ENCODE measurements at regions not wholly inside any gene's neighbourhood (a gene's known extent, or its start where the extent isn't known, plus 50 kb on each side); places are given as distances from the start of the nearest gene placed in this dataset.

- Histone ChIP-seq H3K4me1 (ENCODE audit: control insufficient read depth, insufficient read depth, low read length) (no peaks in the 10 kb centered on the region), H3K4me3 (ENCODE audit: low read length) (no peak overlapping the region), H3K9ac (ENCODE audit: low read length) (no peak overlapping the region)
Observed at GRCh38 chr12:87086118-87086891, 830.1 kb upstream of the MGAT4C start.

DNA sequence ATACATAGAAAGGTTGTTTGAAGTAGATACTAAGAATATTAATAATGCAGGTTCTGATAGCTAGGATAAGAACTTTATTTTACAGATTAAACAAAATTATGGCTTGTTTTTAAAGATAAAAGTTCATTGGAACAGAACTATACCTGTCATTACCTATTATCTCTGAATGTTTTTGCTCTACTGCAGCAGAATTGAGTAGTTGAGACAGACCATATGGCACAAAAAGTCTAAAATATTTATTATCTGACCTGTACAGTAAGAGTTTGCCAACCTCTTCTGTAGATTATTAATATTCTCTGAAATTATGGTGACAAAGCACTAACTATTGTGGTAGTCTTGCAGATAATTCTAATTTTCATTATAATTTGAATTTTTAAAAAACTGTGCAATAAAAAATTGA lies 829.1 kb upstream of the MGAT4C start:
- Histone ChIP-seq H3K4me1 (ENCODE audit: control insufficient read depth, insufficient read depth, low read length) (no peaks in the 10 kb centered on the region), H3K4me3 (ENCODE audit: low read length) (no peak overlapping the region), H3K36me3 (ENCODE audit: control insufficient read depth, insufficient read depth, low read length) (no peaks in the 10 kb centered on the region), H3K27me3 (ENCODE audit: control insufficient read depth, insufficient read depth, low read length) (no peaks in the 10 kb centered on the region), H3K27ac (ENCODE audit: low read depth, low read length) (no peak overlapping the region), H3K9ac (ENCODE audit: low read length) (no peak overlapping the region)

More at GRCh38 chr12:87086118-87086891, 830.1 kb upstream of the MGAT4C start:
- no peak overlapping the region for H3K27ac ChIP-seq (ENCODE audit: low read depth, low read length)
- no peaks in the 10 kb centered on the region for H3K27me3 ChIP-seq (ENCODE audit: control insufficient read depth, insufficient read depth, low read length)
- no peaks in the 10 kb centered on the region for H3K36me3 ChIP-seq (ENCODE audit: control insufficient read depth, insufficient read depth, low read length)

DNA sequence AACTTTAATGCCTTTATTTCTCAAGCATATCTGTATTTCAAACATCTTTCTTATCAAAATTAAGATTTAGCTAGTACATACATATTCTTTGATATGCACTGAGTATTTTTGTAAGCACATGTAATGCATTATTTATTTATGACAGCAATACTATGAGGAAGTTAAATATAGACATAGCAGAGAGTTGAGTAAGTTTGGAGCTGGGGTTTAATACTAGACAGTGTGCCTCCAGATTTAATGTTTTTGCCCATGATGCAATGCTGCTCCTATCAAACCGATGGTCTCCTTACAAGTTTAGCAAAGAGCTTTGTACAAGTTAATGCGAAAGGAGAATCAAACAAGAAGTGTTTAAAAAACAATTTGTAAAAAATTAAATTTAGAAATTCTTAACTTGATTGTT lies 826.6 kb upstream of the MGAT4C start:
- no peaks in the 10 kb centered on the region for H3K4me1 ChIP-seq (ENCODE audit: control insufficient read depth, insufficient read depth, low read length)
- H3K27me3 ChIP-seq (ENCODE audit: control insufficient read depth, insufficient read depth, low read length) = no peaks in the 10 kb centered on the region
- no peak overlapping the region for H3K27ac ChIP-seq (ENCODE audit: low read depth, low read length)
- no peaks in the 10 kb centered on the region for H3K36me3 ChIP-seq (ENCODE audit: control insufficient read depth, insufficient read depth, low read length)
- no peak overlapping the region for H3K4me3 ChIP-seq (ENCODE audit: low read length)
- H3K9ac ChIP-seq (ENCODE audit: low read length) = no peak overlapping the region

GRCh38 chr12:87074781-87075180 lies 818.6 kb upstream of the MGAT4C start:
- H3K36me3 ChIP-seq (ENCODE audit: control insufficient read depth, insufficient read depth, low read length) = no peaks in the 10 kb centered on the region
- H3K4me1 ChIP-seq (ENCODE audit: control insufficient read depth, insufficient read depth, low read length) = no peaks in the 10 kb centered on the region
- no peak overlapping the region for H3K9ac ChIP-seq (ENCODE audit: low read length)
- no peak overlapping the region for H3K4me3 ChIP-seq (ENCODE audit: low read length)
- no peaks in the 10 kb centered on the region for H3K27me3 ChIP-seq (ENCODE audit: control insufficient read depth, insufficient read depth, low read length)
- no peak overlapping the region for H3K27ac ChIP-seq (ENCODE audit: low read depth, low read length)

- Histone ChIP-seq H3K27ac (ENCODE audit: low read depth, low read length) (no peak overlapping the region), H3K36me3 (ENCODE audit: control insufficient read depth, insufficient read depth, low read length) (no peaks in the 10 kb centered on the region), H3K4me1 (ENCODE audit: control insufficient read depth, insufficient read depth, low read length) (no peaks in the 10 kb centered on the region), H3K9ac (ENCODE audit: low read length) (no peak overlapping the region), H3K4me3 (ENCODE audit: low read length) (no peak overlapping the region), H3K27me3 (ENCODE audit: control insufficient read depth, insufficient read depth, low read length) (no peaks in the 10 kb centered on the region)
Observed at GRCh38 chr12:87066326-87066725, 810.1 kb upstream of the MGAT4C start.

- Histone ChIP-seq H3K4me1 (ENCODE audit: control insufficient read depth, insufficient read depth, low read length) (no peaks in the 10 kb centered on the region), H3K27me3 (ENCODE audit: control insufficient read depth, insufficient read depth, low read length) (no peaks in the 10 kb centered on the region), H3K36me3 (ENCODE audit: control insufficient read depth, insufficient read depth, low read length) (no peaks in the 10 kb centered on the region), H3K4me3 (ENCODE audit: low read length) (no peak overlapping the region), H3K9ac (ENCODE audit: low read length) (no peak overlapping the region), H3K27ac (ENCODE audit: low read depth, low read length) (no peak overlapping the region)
Observed at GRCh38 chr12:87059231-87059630, 803.0 kb upstream of the MGAT4C start.

DNA sequence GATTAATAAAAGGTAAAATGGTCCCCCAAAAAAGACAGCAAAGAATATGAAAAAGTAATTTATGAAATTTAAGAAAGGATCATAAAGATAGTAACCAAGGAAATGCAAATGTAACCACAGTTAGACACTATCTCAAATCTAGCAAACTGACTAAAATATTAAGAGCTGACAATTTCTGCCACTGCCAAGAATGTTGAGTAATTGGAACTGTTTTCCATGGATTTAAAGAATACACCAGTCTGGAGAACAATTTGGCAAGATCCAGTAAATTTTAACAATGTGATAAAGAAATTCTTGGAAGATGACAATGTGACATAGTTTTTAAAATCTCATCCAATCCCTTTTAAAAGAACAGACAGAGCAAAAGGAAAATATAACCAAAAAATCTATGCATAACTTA lies 798.0 kb upstream of the MGAT4C start:
- H3K4me1 ChIP-seq (ENCODE audit: control insufficient read depth, insufficient read depth, low read length) = no peaks in the 10 kb centered on the region
- H3K4me3 ChIP-seq (ENCODE audit: low read length) = no peak overlapping the region
- no peak overlapping the region for H3K27ac ChIP-seq (ENCODE audit: low read depth, low read length)
- H3K36me3 ChIP-seq (ENCODE audit: control insufficient read depth, insufficient read depth, low read length) = no peaks in the 10 kb centered on the region
- H3K9ac ChIP-seq (ENCODE audit: low read length) = no peak overlapping the region
- H3K27me3 ChIP-seq (ENCODE audit: control insufficient read depth, insufficient read depth, low read length) = no peaks in the 10 kb centered on the region

GRCh38 chr12:87051621-87052020 lies 795.4 kb upstream of the MGAT4C start:
- Histone ChIP-seq H3K27me3 (ENCODE audit: control insufficient read depth, insufficient read depth, low read length) (no peaks in the 10 kb centered on the region), H3K9ac (ENCODE audit: low read length) (no peak overlapping the region), H3K27ac (ENCODE audit: low read depth, low read length) (no peak overlapping the region), H3K4me1 (ENCODE audit: control insufficient read depth, insufficient read depth, low read length) (no peaks in the 10 kb centered on the region), H3K4me3 (ENCODE audit: low read length) (no peak overlapping the region), H3K36me3 (ENCODE audit: control insufficient read depth, insufficient read depth, low read length) (no peaks in the 10 kb centered on the region)

DNA sequence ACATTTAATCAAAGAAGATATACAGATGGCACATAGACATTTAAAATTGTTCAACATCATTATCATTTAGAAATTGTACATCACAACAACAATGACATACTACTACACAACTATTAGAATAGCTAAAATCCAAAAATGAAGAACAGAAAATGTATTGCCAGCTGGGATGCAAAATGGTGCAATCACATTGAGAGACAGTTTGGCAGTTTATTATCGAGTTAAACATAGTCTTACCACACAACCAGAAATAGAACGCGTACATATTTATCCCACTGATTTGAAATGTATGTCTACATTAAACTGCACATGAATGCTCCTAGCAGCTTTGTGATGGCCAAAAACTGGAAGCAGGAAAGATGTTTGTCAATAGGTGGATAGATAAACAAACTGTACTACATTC lies 791.5 kb upstream of the MGAT4C start:
- H3K9ac ChIP-seq (ENCODE audit: low read length) = no peak overlapping the region
- H3K4me1 ChIP-seq (ENCODE audit: control insufficient read depth, insufficient read depth, low read length) = no peaks in the 10 kb centered on the region
- H3K27me3 ChIP-seq (ENCODE audit: control insufficient read depth, insufficient read depth, low read length) = no peaks in the 10 kb centered on the region
- no peak overlapping the region for H3K27ac ChIP-seq (ENCODE audit: low read depth, low read length)
- H3K36me3 ChIP-seq (ENCODE audit: control insufficient read depth, insufficient read depth, low read length) = no peaks in the 10 kb centered on the region
- no peak overlapping the region for H3K4me3 ChIP-seq (ENCODE audit: low read length)

DNA sequence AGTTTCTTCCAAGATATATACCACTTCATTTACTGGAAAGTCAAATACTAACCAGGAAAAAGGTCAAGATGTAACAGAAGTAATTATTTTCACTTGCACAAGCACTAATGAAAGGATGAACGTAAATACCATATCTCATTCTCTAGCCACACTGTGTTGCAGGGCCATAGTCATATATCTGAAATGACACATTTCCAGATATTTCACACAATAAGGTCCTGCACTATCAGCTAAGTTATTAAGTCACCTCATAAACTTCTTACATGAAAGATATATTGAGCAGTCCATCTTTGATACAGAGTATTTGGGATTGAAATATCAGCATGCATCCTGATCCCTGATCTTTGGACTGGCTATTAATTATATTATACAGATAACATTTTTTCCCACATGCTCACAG lies 783.3 kb upstream of the MGAT4C start:
- no peak overlapping the region for H3K9ac ChIP-seq (ENCODE audit: low read length)
- no peak overlapping the region for H3K4me3 ChIP-seq (ENCODE audit: low read length)
- H3K36me3 ChIP-seq (ENCODE audit: control insufficient read depth, insufficient read depth, low read length) = no peaks in the 10 kb centered on the region
- H3K27ac ChIP-seq (ENCODE audit: low read depth, low read length) = no peak overlapping the region
- no peaks in the 10 kb centered on the region for H3K27me3 ChIP-seq (ENCODE audit: control insufficient read depth, insufficient read depth, low read length)
- H3K4me1 ChIP-seq (ENCODE audit: control insufficient read depth, insufficient read depth, low read length) = no peaks in the 10 kb centered on the region

DNA sequence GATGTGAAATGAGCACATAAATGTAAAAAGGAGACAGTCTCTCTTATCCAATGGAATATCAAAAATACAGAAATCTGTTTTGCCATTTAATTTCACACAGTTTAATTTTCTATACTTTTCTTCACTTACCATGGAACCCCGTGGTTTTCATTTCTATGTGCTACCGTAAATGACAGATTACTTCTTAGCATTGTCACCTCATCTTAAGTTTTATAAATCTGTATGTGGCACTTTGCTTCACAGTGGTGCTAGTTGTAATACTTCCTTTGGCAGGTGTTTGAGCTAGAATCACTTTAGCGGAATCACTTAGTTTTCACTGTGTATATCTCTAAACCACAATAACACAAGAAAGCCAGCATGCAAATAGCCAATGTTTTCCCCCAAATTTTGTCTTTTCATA lies 781.9 kb upstream of the MGAT4C start:
- H3K27ac ChIP-seq (ENCODE audit: low read depth, low read length) = no peak overlapping the region
- H3K27me3 ChIP-seq (ENCODE audit: control insufficient read depth, insufficient read depth, low read length) = no peaks in the 10 kb centered on the region
- no peak overlapping the region for H3K9ac ChIP-seq (ENCODE audit: low read length)
- H3K36me3 ChIP-seq (ENCODE audit: control insufficient read depth, insufficient read depth, low read length) = no peaks in the 10 kb centered on the region
- H3K4me1 ChIP-seq (ENCODE audit: control insufficient read depth, insufficient read depth, low read length) = no peaks in the 10 kb centered on the region
- no peak overlapping the region for H3K4me3 ChIP-seq (ENCODE audit: low read length)

- Histone ChIP-seq H3K27me3 (ENCODE audit: control insufficient read depth, insufficient read depth, low read length) (no peaks in the 10 kb centered on the region), H3K27ac (ENCODE audit: low read depth, low read length) (no peak overlapping the region), H3K36me3 (ENCODE audit: control insufficient read depth, insufficient read depth, low read length) (no peaks in the 10 kb centered on the region), H3K9ac (ENCODE audit: low read length) (no peak overlapping the region), H3K4me1 (ENCODE audit: control insufficient read depth, insufficient read depth, low read length) (no peaks in the 10 kb centered on the region), H3K4me3 (ENCODE audit: low read length) (no peak overlapping the region)
Observed at GRCh38 chr12:87025976-87026375, 769.8 kb upstream of the MGAT4C start.

- Histone ChIP-seq H3K4me1 (ENCODE audit: control insufficient read depth, insufficient read depth, low read length) (no peaks in the 10 kb centered on the region), H3K9ac (ENCODE audit: low read length) (no peak overlapping the region), H3K27me3 (ENCODE audit: control insufficient read depth, insufficient read depth, low read length) (no peaks in the 10 kb centered on the region), H3K36me3 (ENCODE audit: control insufficient read depth, insufficient read depth, low read length) (no peaks in the 10 kb centered on the region), H3K27ac (ENCODE audit: low read depth, low read length) (no peak overlapping the region), H3K4me3 (ENCODE audit: low read length) (no peak overlapping the region)
Observed at GRCh38 chr12:87021400-87021799, 765.2 kb upstream of the MGAT4C start.

Measured in rectal smooth muscle tissue (tissue), 1 donor.